Tibial nerve (tissue), 4 donors: ENCODE measurements at regions not wholly inside any gene's neighbourhood (a gene's known extent, or its start where the extent isn't known, plus 50 kb on each side); places are given as distances from the start of the nearest gene placed in this dataset.

Experiments used
- CTCF ChIP-seq, 5 experiments: fragments of 200-600 bp in 3 of 5; fragments of 450-650 bp in 2 of 5; sonication (generic) in 3 of 5; IDR thresholded peaks; one replicate each; pipeline ENCODE4 v1.5.1; 2016 to 2019; ENCODE audit warnings: antibody characterized with exemption in 5 of 5, mild to moderate bottlenecking in 3 of 5, moderate library complexity in 2 of 5
- EP300 ChIP-seq, 2 donors: sonication (generic); formaldehyde crosslinking; IDR thresholded peaks; one replicate each; pipeline ENCODE4 v1.6.1; 2017; ENCODE audit warnings: antibody characterized with exemption in 2 of 2, mild to moderate bottlenecking in 1 of 2

- TF ChIP-seq CTCF (IDR thresholded peaks at IDR 0.05) (no peak), EP300 (IDR thresholded peaks at IDR 0.05) (no peak)
These were observed 258.4 kb downstream of the C16orf95 start for GRCh38 chr16:87058728-87059250.
